Activated CD4-positive, alpha-beta T cell treated with anti-CD3 and anti-CD28 coated beads, Interleukin-10, Interleukin-2, amounts not matched to agents 100 ng/mL and 50 ng/mL, durations not matched to agents 16 hours and 8 hours (primary cell): ENCODE measurements at regions not wholly inside any gene's neighbourhood (a gene's known extent, or its start where the extent isn't known, plus 50 kb on each side); places are given as distances from the start of the nearest gene placed in this dataset.

Source experiments
- DNase-seq: peaks from one replicate; pipeline ENCODE4 v3.0.0-alpha.2; 2020

GRCh38 chr1:80444171-80444570 lies 1356.6 kb upstream of the ADGRL2 start:
- DNase-seq, result no peak

- no peak for DNase-seq
Observed at GRCh38 chr1:80441664-80442063, 1359.1 kb upstream of the ADGRL2 start.

DNA sequence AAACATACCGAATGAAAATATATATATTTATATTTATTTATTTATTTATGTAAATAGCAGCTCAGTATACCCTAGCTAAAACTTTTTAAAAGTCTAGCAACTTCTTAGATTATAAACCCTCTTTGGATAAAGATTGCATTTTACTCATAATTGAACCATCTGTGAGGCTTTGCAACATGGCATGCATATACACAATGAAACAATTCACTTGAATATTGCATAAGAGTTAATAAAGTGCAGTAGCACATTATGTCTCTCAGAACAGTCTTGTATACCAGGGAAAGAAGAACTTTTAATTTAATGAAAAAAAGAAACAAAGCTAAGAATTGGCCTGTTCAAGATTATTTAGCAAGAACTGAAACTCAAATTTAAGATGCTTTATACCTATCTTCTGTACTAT lies 1363.9 kb upstream of the ADGRL2 start:
- no peak for DNase-seq

DNA sequence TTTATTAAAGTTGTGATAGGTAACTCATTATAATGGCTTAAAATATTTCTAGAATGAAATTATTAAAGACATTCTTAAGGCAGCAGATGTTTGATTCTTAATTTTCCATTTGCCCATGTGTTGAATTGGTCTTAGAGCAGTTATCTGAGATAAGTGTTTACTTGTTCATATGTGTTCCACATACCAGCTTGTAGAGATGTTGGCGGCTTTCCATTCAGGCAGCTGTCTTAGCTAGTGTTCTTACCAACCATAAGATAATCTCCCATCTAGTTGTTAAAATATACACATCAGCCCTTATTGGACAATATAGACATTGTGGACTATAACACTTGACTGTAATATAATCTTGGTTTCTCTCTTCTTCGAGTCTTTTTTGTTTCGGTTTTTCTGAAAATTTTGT lies 1372.9 kb upstream of the ADGRL2 start:
- DNase-seq, result no peak

GRCh38 chr1:80424249-80424648 lies 1376.5 kb upstream of the ADGRL2 start:
- DNase-seq, result no peak

GRCh38 chr1:80418134-80418533 lies 1382.6 kb upstream of the ADGRL2 start:
- no peak for DNase-seq

GRCh38 chr1:80417671-80418070 lies 1383.1 kb upstream of the ADGRL2 start:
- DNase-seq, result no peak

- no peak for DNase-seq
Observed at GRCh38 chr1:80413969-80414368, 1386.8 kb upstream of the ADGRL2 start.

DNA sequence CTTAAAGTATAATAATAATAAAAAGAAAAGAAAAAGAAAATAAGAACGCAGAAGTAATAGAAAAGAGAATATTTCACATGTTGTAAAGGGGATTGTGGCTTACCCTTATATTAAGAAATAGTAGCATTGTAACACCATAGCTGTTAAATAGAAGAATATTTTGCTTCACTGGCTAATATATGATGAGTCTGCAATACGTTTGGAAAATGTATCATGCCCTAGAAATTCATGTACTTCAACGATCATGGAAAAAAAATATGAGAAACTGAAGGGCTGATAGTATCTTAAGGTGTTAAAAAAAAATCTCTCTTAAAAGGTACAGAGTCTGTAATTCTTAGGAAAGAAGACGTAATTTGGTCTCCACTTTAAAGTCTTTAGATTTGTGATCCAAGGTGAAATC lies 1390.5 kb upstream of the ADGRL2 start:
- no peak for DNase-seq

DNA sequence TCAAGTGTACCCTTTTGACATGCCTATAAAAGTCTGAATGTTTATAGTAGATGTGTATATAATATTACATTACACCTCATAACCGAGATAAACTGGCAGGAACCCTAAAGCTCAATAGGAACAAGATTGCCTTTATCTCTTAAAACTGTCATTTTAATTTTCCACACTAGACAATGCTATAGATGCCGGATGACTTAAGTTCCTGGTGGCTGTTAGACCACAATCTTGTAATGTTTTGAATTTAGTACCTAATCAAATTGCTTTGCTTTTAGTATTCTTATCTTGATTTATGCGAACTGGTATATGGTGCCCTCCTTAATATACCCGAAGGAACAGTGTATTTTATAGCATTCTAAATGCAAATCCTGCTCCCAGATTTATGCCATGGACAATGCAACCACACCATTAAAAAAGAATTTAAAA lies 1397.0 kb upstream of the ADGRL4 start:
- DNase-seq, result no peak

DNA sequence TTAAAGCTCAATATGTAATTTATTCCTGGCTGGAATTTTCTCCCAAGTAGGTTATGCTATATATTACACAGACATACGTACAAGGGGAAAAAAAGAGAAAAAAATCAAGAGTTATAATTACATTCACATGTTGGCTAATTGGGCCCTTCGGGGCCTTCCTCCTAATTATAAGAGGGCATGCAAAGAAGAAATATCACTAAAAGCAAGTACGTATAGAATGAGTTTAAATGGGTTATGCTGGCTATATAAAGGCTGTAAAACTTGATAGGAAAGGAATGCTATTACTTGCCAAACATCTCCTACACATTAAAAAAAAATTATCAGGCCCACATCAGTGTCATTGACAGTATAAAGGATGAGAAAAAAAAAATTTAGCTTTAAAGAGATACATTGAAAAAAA lies 1396.1 kb upstream of the ADGRL4 start:
- DNase-seq, result no peak

GRCh38 chr1:80401757-80402156 lies 1395.2 kb upstream of the ADGRL4 start:
- DNase-seq, result no peak

GRCh38 chr1:80392529-80392928 lies 1386.0 kb upstream of the ADGRL4 start:
- DNase-seq, result no peak

DNA sequence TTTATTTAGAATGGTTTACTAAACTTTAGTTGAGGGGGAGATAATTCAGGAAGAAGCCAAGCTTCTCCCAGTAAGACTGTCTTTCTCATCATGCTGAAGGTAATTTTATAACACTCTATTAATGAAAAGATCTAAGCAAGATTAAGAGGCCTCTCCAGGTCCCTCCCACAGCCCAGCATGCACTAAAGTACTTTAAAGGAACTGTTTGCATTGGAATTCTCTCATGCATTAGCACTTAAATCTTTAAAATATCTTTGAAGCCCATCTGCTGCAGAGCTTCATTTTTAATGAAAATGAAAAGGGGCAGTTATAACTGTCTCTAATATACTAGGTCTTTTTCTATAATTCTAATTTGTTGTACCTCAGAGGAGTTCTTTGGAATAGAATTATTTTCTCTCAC lies 1379.1 kb upstream of the ADGRL4 start:
- DNase-seq, result no peak

GRCh38 chr1:80384959-80385358 lies 1378.4 kb upstream of the ADGRL4 start:
- peak; percentile 2 for DNase-seq

GRCh38 chr1:80384083-80384830 lies 1377.7 kb upstream of the ADGRL4 start:
- DNase-seq, result no peak

- no peak for DNase-seq
Observed at GRCh38 chr1:80375662-80376061, 1369.1 kb upstream of the ADGRL4 start.

GRCh38 chr1:80375109-80375508 lies 1368.6 kb upstream of the ADGRL4 start:
- DNase-seq, result no peak

- DNase-seq, result no peak
Observed at GRCh38 chr1:80369780-80370179, 1363.2 kb upstream of the ADGRL4 start.

GRCh38 chr1:80367058-80367457 lies 1360.5 kb upstream of the ADGRL4 start:
- no peak for DNase-seq

DNA sequence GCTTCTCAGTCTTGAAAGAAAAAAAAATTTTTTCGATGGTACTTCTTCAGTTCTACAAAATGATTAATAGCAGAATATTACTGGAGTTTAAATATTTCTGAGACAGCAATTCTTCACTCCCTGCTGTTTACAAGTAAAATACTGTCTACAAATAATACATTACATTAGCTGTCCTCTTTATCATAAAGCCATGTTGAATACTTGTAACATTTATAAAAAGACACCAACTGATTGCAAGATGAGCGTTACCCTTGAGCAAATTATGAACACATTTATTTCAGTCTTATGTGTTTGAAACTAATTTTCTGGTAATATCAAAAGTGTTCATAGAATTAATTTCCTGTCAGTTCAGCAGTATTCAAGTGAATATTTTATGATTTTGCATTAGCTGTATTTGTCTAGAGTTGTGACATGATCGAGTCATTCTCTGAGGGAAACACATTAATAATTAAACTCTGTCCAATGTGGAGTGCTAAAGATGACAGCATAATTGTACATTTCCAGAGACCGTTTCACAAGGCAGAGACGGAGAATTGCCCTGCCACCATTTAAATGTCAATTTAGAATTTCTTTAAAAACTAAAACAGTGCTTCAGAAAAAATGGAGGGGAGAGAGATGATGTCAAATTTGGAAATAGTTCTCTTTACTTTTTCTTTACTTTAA lies 1359.0 kb upstream of the ADGRL4 start:
- DNase-seq, result no peak

DNA sequence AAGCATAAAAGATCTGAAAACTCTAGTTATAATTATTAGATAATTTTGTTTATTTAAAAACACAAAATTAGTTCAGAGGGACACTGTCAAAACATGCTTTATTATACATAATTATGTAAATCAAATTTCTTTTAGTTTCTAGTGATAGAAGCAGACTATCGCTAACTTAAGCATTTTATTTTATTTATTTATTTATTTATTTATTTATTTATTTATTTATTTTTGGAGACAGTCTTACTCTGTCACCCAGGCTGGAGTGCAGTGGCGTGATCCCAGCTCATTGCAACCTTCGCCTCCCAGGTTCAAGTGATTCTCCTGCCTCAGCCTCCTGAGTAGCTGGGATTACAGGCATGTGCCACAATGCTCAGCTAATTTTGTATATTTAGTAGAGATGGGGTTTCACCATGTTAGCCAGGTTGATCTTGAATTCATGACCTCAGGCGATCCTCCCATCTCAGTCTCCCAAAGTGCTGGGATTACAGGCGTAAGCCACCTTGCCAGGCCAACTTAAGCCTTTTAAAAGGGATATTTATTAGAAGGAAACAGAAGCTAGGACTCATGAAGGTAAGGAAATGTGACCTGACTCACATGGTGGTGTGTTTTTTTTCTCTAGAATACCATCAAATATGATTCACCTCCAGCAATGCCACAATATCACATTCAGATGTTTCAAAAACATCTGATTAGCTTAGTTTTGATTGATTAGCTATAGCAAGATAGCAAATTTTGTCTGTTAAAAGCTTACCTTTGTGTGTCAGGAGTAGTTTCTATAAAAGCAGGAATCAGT lies 1357.4 kb upstream of the ADGRL4 start:
- DNase-seq, result no peak

GRCh38 chr1:80359666-80360065 lies 1353.1 kb upstream of the ADGRL4 start:
- DNase-seq, result no peak

- DNase-seq, result no peak
Observed at GRCh38 chr1:80349218-80349617, 1342.7 kb upstream of the ADGRL4 start.
